Uterus (tissue), 2 donors: ENCODE measurements at regions not wholly inside any gene's neighbourhood (a gene's known extent, or its start where the extent isn't known, plus 50 kb on each side); places are given as distances from the start of the nearest gene placed in this dataset.

ENCODE experiments used
- CTCF ChIP-seq, 4 experiments: fragments of 200-600 bp in 2 of 4; fragments of 450-650 bp in 2 of 4; sonication (generic) in 2 of 4; IDR thresholded peaks; one replicate each; pipeline ENCODE4 v1.5.1; 2016 to 2019; ENCODE audit warnings: antibody characterized with exemption in 4 of 4, mild to moderate bottlenecking in 2 of 4, moderate library complexity in 1 of 4
- POLR2A ChIP-seq, 2 donors: fragments of 450-650 bp; IDR thresholded peaks; one replicate each; pipeline ENCODE4 v1.6.1; 2016; ENCODE audit warnings: antibody characterized with exemption in 2 of 2, mild to moderate bottlenecking in 1 of 2, moderate library complexity in 1 of 2

GRCh38 chr4:84219656-84220055 is 279.4 kb downstream of the NKX6-1 start:
- no peak for TF ChIP-seq CTCF (IDR thresholded peaks at IDR 0.05)
- TF ChIP-seq POLR2A (IDR thresholded peaks at IDR 0.05), result no peak
